ENCODE measurements at regions not wholly inside any gene's neighbourhood (a gene's known extent, or its start where the extent isn't known, plus 50 kb on each side); places are given as distances from the start of the nearest gene placed in this dataset.
A peak's percentile ranks its signal among the peaks of the same experiment; 100 is the strongest.

- TF ChIP-seq CREB1 (CRISPR knock-in tag; IDR thresholded peaks at IDR 0.05; ENCODE audit: low read depth): no peak
Measured at GRCh38 chr11:15863411-15863810, 492.9 kb downstream of the SOX6 start (continued).

GRCh38 chr11:15864026-15864805 is 492.1 kb downstream of the SOX6 start:
- peaks cover 3% of the 10 kb centered on the region; the same call in 2 of the 3 replicates for H3K9me3 Mint-ChIP-seq
- H3K4me2 ChIP-seq: no peak overlapping the region
- H3K27ac Mint-ChIP-seq: no peak overlapping the region
- H3K4me1 Mint-ChIP-seq: peaks cover 24% of the 10 kb centered on the region
- 0 out of 2 replicates have a peak overlapping the region, but pooled peaks have one; percentile 7 for H2AFZ ChIP-seq
- no peaks in the 10 kb centered on the region for H4K20me1 ChIP-seq (replicated peaks; ENCODE audit: insufficient read depth)
- H3K9me2 ChIP-seq (ENCODE audit: insufficient read depth): peaks cover 12% of the 10 kb centered on the region; the same call in 1 of the 2 replicates
- peak; percentile 96 for ATAC-seq
- H3K27me3 ChIP-seq (ENCODE audit: insufficient read depth): no peaks in the 10 kb centered on the region
- H3K4me3 Mint-ChIP-seq: no peak overlapping the region
- peak; percentile 48 for DNase-seq (ENCODE audit: low spot score)
- H3K36me3 Mint-ChIP-seq (ENCODE audit: low read depth): no peaks in the 10 kb centered on the region; the same call in 2 of the 3 replicates
- TF ChIP-seq EZH2 (IDR thresholded peaks at IDR 0.05; ENCODE audit: low read depth, unreplicated experiment) (no peak), ZNF462 (CRISPR knock-in tag; IDR thresholded peaks at IDR 0.05) (no peak), ZNF114 (CRISPR knock-in tag; IDR thresholded peaks at IDR 0.05) (no peak), CREB1 (CRISPR knock-in tag; IDR thresholded peaks at IDR 0.05; ENCODE audit: low read depth) (no peak)
- H3K4me1 ChIP-seq (ENCODE audit: insufficient read depth): peaks cover 9% of the 10 kb centered on the region; the same call in 1 of the 2 replicates
- H3K79me2 ChIP-seq (replicated peaks; ENCODE audit: insufficient read depth): no peaks in the 10 kb centered on the region
- H3F3A ChIP-seq (replicated peaks; ENCODE audit: low read depth): no peaks in the 10 kb centered on the region
- H3K27me3 Mint-ChIP-seq (ENCODE audit: insufficient read depth, low read depth, poor library complexity): peaks cover 5% of the 10 kb centered on the region
- no peak overlapping the region for H3K4me3 ChIP-seq
- H3K27ac ChIP-seq (ENCODE audit: low read depth): no peak overlapping the region
- no peaks in the 10 kb centered on the region for H3K36me3 ChIP-seq (ENCODE audit: insufficient read depth)
